GM12891 (cell line): ENCODE measurements at regions not wholly inside any gene's neighbourhood (a gene's known extent, or its start where the extent isn't known, plus 50 kb on each side); places are given as distances from the start of the nearest gene placed in this dataset.
"Not testable (repeated sequence)": the region's sequence is repeated elsewhere in the genome, so short reads cannot be mapped to it uniquely, and the experiment has no call there.

Experiments used
- POLR2A ChIP-seq: IDR thresholded peaks from 2 replicates; pipeline ENCODE4 v1.6.1; 2011; ENCODE audit warnings: low read depth, low read length, control low read depth
- POLR2AphosphoS5 ChIP-seq: IDR thresholded peaks from 2 replicates; pipeline ENCODE4 v1.6.1; 2011; ENCODE audit warnings: low read depth, low read length, control low read depth
- SPI1 ChIP-seq: IDR thresholded peaks from 2 replicates; pipeline ENCODE4 v1.6.1; 2011; ENCODE audit warnings: low read depth, low read length, control low read depth
- TAF1 ChIP-seq: IDR thresholded peaks from 2 replicates; pipeline ENCODE4 v1.6.1; 2011; ENCODE audit warnings: low read depth, low read length, control low read depth

- not testable (repeated sequence) for TF ChIP-seq POLR2A, TAF1, POLR2AphosphoS5, SPI1
Measured at GRCh38 chrY:26315065-26315464, 693.1 kb downstream of the CDY1 start.
